SK-N-SH (cell line): ENCODE measurements at regions not wholly inside any gene's neighbourhood (a gene's known extent, or its start where the extent isn't known, plus 50 kb on each side); places are given as distances from the start of the nearest gene placed in this dataset.

ENCODE experiments used
- EP300 ChIP-seq, 2 experiments: IDR thresholded peaks; 2 replicates each; pipeline versions ENCODE4 v1.4.0 to v1.6.1; 2012; ENCODE audit warnings: borderline replicate concordance in 1 of 2, low read depth in 1 of 2, low read length in 1 of 2
- JUND ChIP-seq: IDR thresholded peaks from 2 replicates; pipeline ENCODE4 v1.4.0; 2012
- TEAD4 ChIP-seq: IDR thresholded peaks from 2 replicates; pipeline ENCODE4 v1.4.0; 2012; ENCODE audit warnings: mild to moderate bottlenecking, borderline replicate concordance; ENCODE audit not compliant: insufficient read depth
- TF ChIP-seq, protein P1 (sequence below): fragments of 200-600 bp; sonication (generic); IDR thresholded peaks from 2 replicates; pipeline ENCODE4 v1.6.1; 2017; ENCODE audit warnings: antibody characterized with exemption, mild to moderate bottlenecking, moderate library complexity

DNA sequence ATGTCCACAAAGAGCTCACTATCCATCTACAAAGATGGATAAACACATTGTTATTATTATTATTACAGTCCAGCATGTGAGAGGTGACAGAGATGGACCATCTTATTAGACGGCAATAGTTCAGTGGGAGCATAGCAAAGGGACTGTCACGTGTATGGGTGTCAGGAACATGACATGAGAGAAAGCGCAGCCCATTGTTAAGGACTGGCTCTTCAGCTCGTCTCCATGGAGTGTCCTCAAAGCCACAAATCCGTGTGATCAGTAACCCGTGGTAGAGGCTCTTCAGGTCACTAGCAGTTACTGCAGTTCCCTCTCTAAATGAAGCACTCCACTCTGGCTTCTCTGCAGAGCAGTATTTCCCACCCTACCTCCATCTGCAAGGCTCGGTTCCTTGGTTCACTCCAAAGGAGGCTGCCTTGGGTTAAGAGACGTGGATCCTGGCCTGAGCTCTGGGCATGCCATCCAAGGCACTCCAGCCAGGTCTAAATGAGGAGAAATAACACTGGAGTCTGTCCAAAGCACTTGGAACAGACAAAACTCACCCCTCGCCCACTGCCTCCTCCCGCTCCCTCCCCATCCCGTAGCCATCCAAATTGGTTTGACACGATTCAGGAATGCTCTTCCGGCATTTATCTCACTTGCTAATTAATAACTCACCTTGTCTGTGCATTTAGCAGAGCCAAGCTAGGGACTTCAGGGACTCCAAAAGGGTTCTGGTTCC, 122.3 kb upstream of the WWC1 start:
- TF ChIP-seq, protein P1, sequence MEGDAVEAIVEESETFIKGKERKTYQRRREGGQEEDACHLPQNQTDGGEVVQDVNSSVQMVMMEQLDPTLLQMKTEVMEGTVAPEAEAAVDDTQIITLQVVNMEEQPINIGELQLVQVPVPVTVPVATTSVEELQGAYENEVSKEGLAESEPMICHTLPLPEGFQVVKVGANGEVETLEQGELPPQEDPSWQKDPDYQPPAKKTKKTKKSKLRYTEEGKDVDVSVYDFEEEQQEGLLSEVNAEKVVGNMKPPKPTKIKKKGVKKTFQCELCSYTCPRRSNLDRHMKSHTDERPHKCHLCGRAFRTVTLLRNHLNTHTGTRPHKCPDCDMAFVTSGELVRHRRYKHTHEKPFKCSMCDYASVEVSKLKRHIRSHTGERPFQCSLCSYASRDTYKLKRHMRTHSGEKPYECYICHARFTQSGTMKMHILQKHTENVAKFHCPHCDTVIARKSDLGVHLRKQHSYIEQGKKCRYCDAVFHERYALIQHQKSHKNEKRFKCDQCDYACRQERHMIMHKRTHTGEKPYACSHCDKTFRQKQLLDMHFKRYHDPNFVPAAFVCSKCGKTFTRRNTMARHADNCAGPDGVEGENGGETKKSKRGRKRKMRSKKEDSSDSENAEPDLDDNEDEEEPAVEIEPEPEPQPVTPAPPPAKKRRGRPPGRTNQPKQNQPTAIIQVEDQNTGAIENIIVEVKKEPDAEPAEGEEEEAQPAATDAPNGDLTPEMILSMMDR = no peak
- TF ChIP-seq EP300 (IDR thresholded peaks at IDR 0.05; ENCODE audit: borderline replicate concordance in 1 of 2, low read depth in 1 of 2, low read length in 1 of 2) = no peak
- TF ChIP-seq JUND = no peak
- no peak for TF ChIP-seq TEAD4
